GM23338 (cell line): ENCODE measurements at regions not wholly inside any gene's neighbourhood (a gene's known extent, or its start where the extent isn't known, plus 50 kb on each side); places are given as distances from the start of the nearest gene placed in this dataset.

Experiments used
- ATAC-seq: fragments of 200-7000 bp; cut with Tn5 transposase; 3 replicates; pipeline ENCODE4 v1.9.1; 2020
- DNase-seq: peaks from one replicate; pipeline ENCODE4 v3.0.0-alpha.2; 2015; ENCODE audit warnings: low spot score
- H2AFZ ChIP-seq: fragments of 200-600 bp; sonication (generic); 2 replicates; pipeline ENCODE4 v1.8.0; 2016; ENCODE audit warnings: antibody characterized with exemption, mild to moderate bottlenecking, moderate library complexity
- H3F3A ChIP-seq: fragments of 200-600 bp; sonication (generic); replicated peaks from 2 replicates; pipeline ENCODE4 v1.8.0; 2017; ENCODE audit warnings: antibody characterized with exemption, mixed run types, low read depth
- H3K27ac ChIP-seq: fragments of 200-600 bp; sonication (generic); 2 replicates; pipeline ENCODE4 v1.6.1; 2016; ENCODE audit warnings: low read depth
- H3K27me3 ChIP-seq: fragments of 200-600 bp; sonication (generic); 2 replicates; pipeline ENCODE4 v1.8.0; 2016; ENCODE audit warnings: mild to moderate bottlenecking, mixed run types, moderate library complexity; ENCODE audit not compliant: insufficient read depth
- H3K36me3 ChIP-seq: fragments of 200-600 bp; sonication (generic); 2 replicates; pipeline ENCODE4 v1.8.0; 2016; ENCODE audit warnings: mild to moderate bottlenecking; ENCODE audit not compliant: insufficient read depth
- H3K4me1 ChIP-seq: fragments of 200-600 bp; sonication (generic); 2 replicates; pipeline ENCODE4 v1.8.0; 2016; ENCODE audit warnings: mild to moderate bottlenecking, moderate library complexity; ENCODE audit not compliant: insufficient read depth
- H3K4me2 ChIP-seq: fragments of 200-600 bp; sonication (generic); 2 replicates; pipeline ENCODE4 v1.7.1; 2017; ENCODE audit warnings: mixed run types
- H3K4me3 ChIP-seq: fragments of 200-600 bp; sonication (generic); 2 replicates; pipeline ENCODE4 v1.6.1; 2016; ENCODE audit warnings: mixed run types
- H3K79me2 ChIP-seq: fragments of 200-600 bp; sonication (generic); replicated peaks from 2 replicates; pipeline ENCODE4 v1.8.0; 2017; ENCODE audit warnings: mild to moderate bottlenecking; ENCODE audit not compliant: insufficient read depth
- H3K9me2 ChIP-seq: fragments of 200-600 bp; sonication (generic); 2 replicates; pipeline ENCODE4 v1.8.0; 2017; ENCODE audit not compliant: insufficient read depth
- H4K20me1 ChIP-seq: fragments of 200-600 bp; sonication (generic); replicated peaks from 2 replicates; pipeline ENCODE4 v1.8.0; 2017; ENCODE audit warnings: mild to moderate bottlenecking; ENCODE audit not compliant: insufficient read depth
- H3K27ac Mint-ChIP-seq: 2 replicates; pipeline ENCODE4 v1.8.0; 2020; ENCODE audit warnings: inconsistent platforms, mild to moderate bottlenecking, moderate library complexity, mixed read lengths
- H3K27me3 Mint-ChIP-seq: 3 replicates; pipeline ENCODE4 v1.8.0; 2022; ENCODE audit warnings: low read depth, mild to moderate bottlenecking, moderate library complexity, mixed read lengths, inconsistent platforms; ENCODE audit not compliant: insufficient read depth, poor library complexity
- H3K36me3 Mint-ChIP-seq: 3 replicates; pipeline ENCODE4 v1.8.0; 2021; ENCODE audit warnings: low read depth, mild to moderate bottlenecking, inconsistent platforms, moderate library complexity, mixed read lengths
- H3K4me1 Mint-ChIP-seq: 3 replicates; pipeline ENCODE4 v1.8.0; 2020; ENCODE audit warnings: mild to moderate bottlenecking, inconsistent platforms, mixed read lengths
- H3K4me3 Mint-ChIP-seq: 3 replicates; pipeline ENCODE4 v1.8.0; 2021; ENCODE audit warnings: moderate library complexity, mild to moderate bottlenecking, inconsistent platforms, mixed read lengths
- H3K9me3 Mint-ChIP-seq: 3 replicates; pipeline ENCODE4 v1.8.0; 2020; ENCODE audit warnings: moderate library complexity, mild to moderate bottlenecking, inconsistent platforms, mixed read lengths
- CTCF ChIP-seq, 2 experiments: fragments of 200-600 bp in 1 of 2; sonication (generic) in 1 of 2; conservative IDR thresholded peaks; 2 replicates each; pipeline versions ENCODE4 v1.5.1 to v1.6.1; 2016 to 2017; ENCODE audit warnings: antibody characterized with exemption in 2 of 2, low read depth in 2 of 2, mild to moderate bottlenecking in 2 of 2, moderate library complexity in 1 of 2
- JUNB ChIP-seq: IDR thresholded peaks from one replicate; pipeline ENCODE4 v1.6.1; 2016; ENCODE audit warnings: antibody characterized with exemption; ENCODE audit not compliant: unreplicated experiment
- NANOG ChIP-seq: IDR thresholded peaks from 2 replicates; pipeline ENCODE4 v1.6.1; 2016; ENCODE audit warnings: antibody characterized with exemption, borderline replicate concordance
- POLR2AphosphoS5 ChIP-seq: IDR thresholded peaks from 2 replicates; pipeline ENCODE4 v1.6.1; 2016; ENCODE audit warnings: antibody characterized with exemption, low read depth
- ZNF331 ChIP-seq: fragments of 250-450 bp; sonication (Bioruptor Pico); IDR thresholded peaks from 2 replicates; pipeline ENCODE4 v1.5.0; 2020; ENCODE audit warnings: low read depth, mild to moderate bottlenecking, moderate library complexity
- ZNF462 ChIP-seq: fragments of 250-450 bp; sonication (Bioruptor Pico); IDR thresholded peaks from 2 replicates; pipeline ENCODE4 v1.5.0; 2020; ENCODE audit warnings: mild to moderate bottlenecking, moderate library complexity
- TF ChIP-seq, protein P1 (sequence below): IDR thresholded peaks from one replicate; pipeline ENCODE4 v1.6.1; 2018; ENCODE audit warnings: antibody characterized with exemption; ENCODE audit not compliant: unreplicated experiment

GRCh38 chrX:7244405-7244804 lies 96.5 kb upstream of the PUDP start (continued):
- no peak for TF ChIP-seq ZNF462 (CRISPR knock-in tag)

- TF ChIP-seq NANOG = no peak
- TF ChIP-seq POLR2AphosphoS5 = no peak
- TF ChIP-seq ZNF331 = no peak
- H3K9me3 Mint-ChIP-seq = no peaks in the 10 kb centered on the region
- no peaks in the 10 kb centered on the region for H3K36me3 ChIP-seq
- H2AFZ ChIP-seq = no peak overlapping the region
- H3K4me1 ChIP-seq = 0 out of 2 replicates have a peak, but pooled peaks cover 3% of the 10 kb centered on the region
- H3K27ac ChIP-seq = no peak overlapping the region
- DNase-seq (no peak), ATAC-seq (no peak)
- H3K79me2 ChIP-seq = no peaks in the 10 kb centered on the region
- no peak overlapping the region for H3K27ac Mint-ChIP-seq
- H3F3A ChIP-seq = no peaks in the 10 kb centered on the region
- H3K4me2 ChIP-seq = no peak overlapping the region
- no peaks in the 10 kb centered on the region for H3K4me1 Mint-ChIP-seq
- no peak overlapping the region for H3K4me3 ChIP-seq
- H3K9me2 ChIP-seq = no peaks in the 10 kb centered on the region
- H3K27me3 Mint-ChIP-seq = no peaks in the 10 kb centered on the region
- H3K27me3 ChIP-seq = no peaks in the 10 kb centered on the region
- H3K36me3 Mint-ChIP-seq = no peaks in the 10 kb centered on the region
- H3K4me3 Mint-ChIP-seq = no peak overlapping the region
- no peaks in the 10 kb centered on the region for H4K20me1 ChIP-seq
Observed at GRCh38 chrX:7242613-7243012, 94.7 kb upstream of the PUDP start.

- H3K4me3 ChIP-seq = no peak overlapping the region
- H3K4me2 ChIP-seq = no peak overlapping the region
- H3K9me2 ChIP-seq = no peaks in the 10 kb centered on the region
- ATAC-seq (no peak), DNase-seq (no peak)
- no peaks in the 10 kb centered on the region for H3K79me2 ChIP-seq
- H3K27me3 Mint-ChIP-seq = no peaks in the 10 kb centered on the region
- no peaks in the 10 kb centered on the region for H3K36me3 Mint-ChIP-seq
- H3K27ac ChIP-seq = no peak overlapping the region
- no peaks in the 10 kb centered on the region for H3K27me3 ChIP-seq
- H3K4me3 Mint-ChIP-seq = no peak overlapping the region
- H3K9me3 Mint-ChIP-seq = no peaks in the 10 kb centered on the region
- no peak overlapping the region for H2AFZ ChIP-seq
- H4K20me1 ChIP-seq = no peaks in the 10 kb centered on the region
- H3K4me1 ChIP-seq = peaks cover 6% of the 10 kb centered on the region
- peaks cover 8% of the 10 kb centered on the region; the same call in 2 of the 3 replicates for H3K4me1 Mint-ChIP-seq
- no peak overlapping the region for H3K27ac Mint-ChIP-seq
- H3F3A ChIP-seq = no peaks in the 10 kb centered on the region
- H3K36me3 ChIP-seq = no peaks in the 10 kb centered on the region
- TF ChIP-seq CTCF (conservative IDR thresholded peaks at IDR 0.05; ENCODE audit: low read depth in 2 of 2) (no peak), JUNB (no peak)
- TF ChIP-seq, protein P1, sequence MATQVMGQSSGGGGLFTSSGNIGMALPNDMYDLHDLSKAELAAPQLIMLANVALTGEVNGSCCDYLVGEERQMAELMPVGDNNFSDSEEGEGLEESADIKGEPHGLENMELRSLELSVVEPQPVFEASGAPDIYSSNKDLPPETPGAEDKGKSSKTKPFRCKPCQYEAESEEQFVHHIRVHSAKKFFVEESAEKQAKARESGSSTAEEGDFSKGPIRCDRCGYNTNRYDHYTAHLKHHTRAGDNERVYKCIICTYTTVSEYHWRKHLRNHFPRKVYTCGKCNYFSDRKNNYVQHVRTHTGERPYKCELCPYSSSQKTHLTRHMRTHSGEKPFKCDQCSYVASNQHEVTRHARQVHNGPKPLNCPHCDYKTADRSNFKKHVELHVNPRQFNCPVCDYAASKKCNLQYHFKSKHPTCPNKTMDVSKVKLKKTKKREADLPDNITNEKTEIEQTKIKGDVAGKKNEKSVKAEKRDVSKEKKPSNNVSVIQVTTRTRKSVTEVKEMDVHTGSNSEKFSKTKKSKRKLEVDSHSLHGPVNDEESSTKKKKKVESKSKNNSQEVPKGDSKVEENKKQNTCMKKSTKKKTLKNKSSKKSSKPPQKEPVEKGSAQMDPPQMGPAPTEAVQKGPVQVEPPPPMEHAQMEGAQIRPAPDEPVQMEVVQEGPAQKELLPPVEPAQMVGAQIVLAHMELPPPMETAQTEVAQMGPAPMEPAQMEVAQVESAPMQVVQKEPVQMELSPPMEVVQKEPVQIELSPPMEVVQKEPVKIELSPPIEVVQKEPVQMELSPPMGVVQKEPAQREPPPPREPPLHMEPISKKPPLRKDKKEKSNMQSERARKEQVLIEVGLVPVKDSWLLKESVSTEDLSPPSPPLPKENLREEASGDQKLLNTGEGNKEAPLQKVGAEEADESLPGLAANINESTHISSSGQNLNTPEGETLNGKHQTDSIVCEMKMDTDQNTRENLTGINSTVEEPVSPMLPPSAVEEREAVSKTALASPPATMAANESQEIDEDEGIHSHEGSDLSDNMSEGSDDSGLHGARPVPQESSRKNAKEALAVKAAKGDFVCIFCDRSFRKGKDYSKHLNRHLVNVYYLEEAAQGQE = no peak
Observed at GRCh38 chrX:7240929-7241328, 93.0 kb upstream of the PUDP start.
